BJ (cell line): ENCODE measurements at regions not wholly inside any gene's neighbourhood (a gene's known extent, or its start where the extent isn't known, plus 50 kb on each side); places are given as distances from the start of the nearest gene placed in this dataset.

Experiments used
- CTCF ChIA-PET: fragments of 350-600 bp; formaldehyde crosslinking; extraction: SDS; loops from one replicate; lab custom pipeline; 2021; ENCODE audit warnings: antibody characterized with exemption, inconsistent platforms; lab: Yijun Ruan, JAX
- POLR2A ChIA-PET: fragments of 300-600 bp; sonication (Branson Sonifier 250); formaldehyde crosslinking; extraction: SDS; loops from one replicate; lab custom pipeline; 2021; ENCODE audit warnings: antibody characterized with exemption; lab: Charles Lee
- DNase-seq: peaks from one replicate; pipeline ENCODE4 v3.0.0-alpha.2; 2011; ENCODE audit warnings: low read depth
- H3K27me3 ChIP-seq: 2 replicates; pipeline ENCODE4 v1.6.0; 2011; ENCODE audit warnings: low read length; ENCODE audit not compliant: control insufficient read depth, insufficient read depth
- H3K36me3 ChIP-seq: 2 replicates; pipeline ENCODE4 v1.5.1; 2011; ENCODE audit warnings: low read length; ENCODE audit not compliant: control insufficient read depth, insufficient read depth
- H3K4me3 ChIP-seq: 2 replicates; pipeline ENCODE4 v1.5.1; 2011; ENCODE audit warnings: low read depth, mild to moderate bottlenecking, control low read depth, low read length
- TF ChIP-seq, protein P1 (sequence below): IDR thresholded peaks from 2 replicates; pipeline ENCODE4 v1.5.1; 2011; ENCODE audit warnings: low read depth, mild to moderate bottlenecking, control low read depth, inconsistent platforms, low read length, moderate library complexity; ENCODE audit not compliant: insufficient read depth

DNA sequence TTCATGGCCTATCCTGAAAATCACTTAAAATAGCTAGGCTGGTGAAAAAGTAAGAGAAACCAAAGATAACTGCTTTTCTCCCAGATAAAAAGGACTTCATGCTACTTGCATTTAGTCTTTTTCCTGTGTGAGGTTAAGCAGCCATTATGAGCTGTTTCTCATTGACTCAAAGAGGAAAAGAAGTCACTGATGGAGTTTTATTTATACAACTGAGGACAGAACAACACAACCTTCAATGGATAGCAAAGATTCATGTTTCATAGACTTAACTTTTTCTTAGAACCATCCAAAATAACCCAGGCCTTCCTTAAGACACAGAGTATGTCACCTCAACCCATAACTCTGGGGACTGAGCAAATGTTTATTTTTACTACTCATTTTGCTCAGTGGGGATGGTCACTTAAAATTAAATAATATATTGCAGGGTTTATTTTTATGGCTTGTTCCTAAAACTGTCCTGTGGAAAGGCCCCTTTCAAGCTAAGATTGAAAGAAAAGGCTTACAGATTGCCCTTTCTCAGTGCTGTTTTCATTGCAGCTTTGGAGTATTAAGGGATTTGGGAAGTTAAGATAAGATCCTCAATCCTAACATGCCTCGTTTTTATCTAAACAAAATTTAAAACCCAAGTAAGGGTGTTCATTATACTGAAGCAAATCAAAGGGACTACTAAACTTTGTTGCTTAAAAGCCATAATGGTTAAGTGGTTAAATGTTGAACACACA lies 252.6 kb upstream of the MAD2L1 start:
- Histone ChIP-seq H3K36me3 (no peaks in the 10 kb centered on the region), H3K27me3 (no peaks in the 10 kb centered on the region), H3K4me3 (no peak overlapping the region)
- TF ChIP-seq, protein P1, sequence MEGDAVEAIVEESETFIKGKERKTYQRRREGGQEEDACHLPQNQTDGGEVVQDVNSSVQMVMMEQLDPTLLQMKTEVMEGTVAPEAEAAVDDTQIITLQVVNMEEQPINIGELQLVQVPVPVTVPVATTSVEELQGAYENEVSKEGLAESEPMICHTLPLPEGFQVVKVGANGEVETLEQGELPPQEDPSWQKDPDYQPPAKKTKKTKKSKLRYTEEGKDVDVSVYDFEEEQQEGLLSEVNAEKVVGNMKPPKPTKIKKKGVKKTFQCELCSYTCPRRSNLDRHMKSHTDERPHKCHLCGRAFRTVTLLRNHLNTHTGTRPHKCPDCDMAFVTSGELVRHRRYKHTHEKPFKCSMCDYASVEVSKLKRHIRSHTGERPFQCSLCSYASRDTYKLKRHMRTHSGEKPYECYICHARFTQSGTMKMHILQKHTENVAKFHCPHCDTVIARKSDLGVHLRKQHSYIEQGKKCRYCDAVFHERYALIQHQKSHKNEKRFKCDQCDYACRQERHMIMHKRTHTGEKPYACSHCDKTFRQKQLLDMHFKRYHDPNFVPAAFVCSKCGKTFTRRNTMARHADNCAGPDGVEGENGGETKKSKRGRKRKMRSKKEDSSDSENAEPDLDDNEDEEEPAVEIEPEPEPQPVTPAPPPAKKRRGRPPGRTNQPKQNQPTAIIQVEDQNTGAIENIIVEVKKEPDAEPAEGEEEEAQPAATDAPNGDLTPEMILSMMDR = no peak
- ChIA-PET POLR2A (no interaction called here), CTCF (no interaction called here)
- DNase-seq = no peak

DNA sequence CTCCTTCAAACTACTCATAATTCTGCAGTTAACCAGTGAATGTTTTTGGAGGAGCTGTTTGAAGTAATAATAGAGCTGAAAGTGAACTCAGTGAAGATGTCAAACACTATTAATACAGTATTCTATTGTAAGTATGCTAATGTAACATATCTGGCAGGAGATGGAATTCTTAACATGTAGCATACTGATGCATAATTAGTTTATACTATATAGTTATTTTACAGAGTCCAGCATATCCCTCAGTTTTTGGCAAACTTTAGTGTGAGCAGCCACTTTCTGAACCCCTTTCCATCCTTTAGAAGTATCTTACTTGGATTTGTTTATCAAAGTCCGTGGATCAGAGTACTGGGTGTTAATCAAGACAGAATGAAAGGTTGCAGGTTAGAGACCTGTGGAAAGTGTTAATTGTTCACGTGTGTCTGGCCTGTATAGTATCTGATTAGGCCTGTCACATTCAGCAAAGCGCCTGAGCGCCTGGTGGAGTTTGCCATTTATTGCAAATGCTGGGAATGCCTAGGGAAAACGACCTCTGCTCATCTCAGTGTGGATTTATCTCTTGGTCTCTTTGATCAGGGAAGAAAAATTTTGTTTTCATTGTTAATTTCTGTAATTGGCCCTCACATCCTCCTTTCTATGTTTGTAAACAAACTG lies 251.7 kb upstream of the MAD2L1 start:
- no peaks in the 10 kb centered on the region for H3K36me3 ChIP-seq
- no peak overlapping the region for H3K4me3 ChIP-seq
- POLR2A ChIA-PET = no interaction called here
- CTCF ChIA-PET = no interaction called here
- no peak for DNase-seq
- TF ChIP-seq, protein P1 = no peak
- no peaks in the 10 kb centered on the region for H3K27me3 ChIP-seq

DNA sequence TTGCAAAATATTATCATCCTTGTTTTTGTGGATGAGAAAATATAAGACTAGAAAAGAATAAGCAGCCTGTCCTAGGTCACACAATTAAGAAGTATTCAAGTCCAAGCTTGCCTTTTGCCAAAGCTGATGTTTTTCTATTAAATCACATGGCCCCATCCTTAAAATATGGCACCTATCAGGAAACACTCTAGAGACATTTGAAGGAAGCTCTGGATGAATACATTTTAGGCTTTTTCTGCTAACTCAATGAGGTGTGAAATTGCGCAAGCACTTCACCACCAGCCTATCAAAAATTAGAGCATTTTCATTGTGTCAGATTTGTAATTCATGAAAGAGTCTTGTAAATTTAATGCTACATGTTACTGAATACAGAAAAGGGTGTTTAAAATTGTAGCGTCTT lies 251.1 kb upstream of the MAD2L1 start:
- POLR2A ChIA-PET = no interaction called here
- CTCF ChIA-PET = no interaction called here
- Histone ChIP-seq H3K4me3 (no peak overlapping the region), H3K36me3 (no peaks in the 10 kb centered on the region), H3K27me3 (no peaks in the 10 kb centered on the region)
- DNase-seq = no peak
- TF ChIP-seq, protein P1 = no peak

DNA sequence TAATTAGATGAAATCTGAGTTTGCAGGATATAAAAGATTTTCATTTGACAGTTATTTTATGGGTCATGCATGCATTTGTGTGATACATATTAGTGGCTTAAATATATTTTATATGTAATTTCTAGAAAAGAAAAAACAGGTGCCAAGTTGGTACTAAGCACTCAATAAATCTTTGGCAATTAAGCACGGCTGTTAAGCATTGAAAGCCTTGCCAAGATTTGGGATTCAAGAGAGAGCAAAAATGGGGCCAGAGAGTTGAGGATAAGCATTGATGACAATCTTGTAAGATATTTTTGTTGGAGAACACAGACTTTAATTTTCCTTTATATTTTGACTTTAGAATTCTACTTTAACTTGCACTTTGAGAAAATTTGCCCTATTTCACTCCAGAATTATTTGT lies 249.8 kb upstream of the MAD2L1 start:
- Histone ChIP-seq H3K27me3 (no peaks in the 10 kb centered on the region), H3K4me3 (no peak overlapping the region), H3K36me3 (no peaks in the 10 kb centered on the region)
- CTCF ChIA-PET = no interaction called here
- POLR2A ChIA-PET = no interaction called here
- TF ChIP-seq, protein P1 = no peak
- no peak for DNase-seq

DNA sequence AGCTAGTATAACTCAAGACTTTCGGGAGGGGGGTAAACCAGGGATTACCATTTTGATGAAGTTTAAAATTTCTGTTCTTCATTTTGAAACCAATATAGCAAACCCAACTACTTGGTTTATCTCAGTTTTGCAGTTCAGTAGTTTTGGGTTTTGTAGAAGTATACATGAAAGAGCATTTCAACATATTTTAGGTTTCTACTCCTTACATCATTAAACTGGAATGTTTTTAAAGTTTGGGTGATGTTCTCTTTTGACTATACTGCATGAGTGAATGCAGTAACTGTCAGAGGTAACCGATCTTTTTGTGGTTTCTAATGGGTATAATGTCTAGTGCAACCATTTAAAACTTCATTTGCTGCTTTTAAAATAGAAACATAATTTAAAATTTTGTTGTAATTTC lies 248.3 kb upstream of the MAD2L1 start:
- no peak overlapping the region for H3K4me3 ChIP-seq
- no peak for DNase-seq
- TF ChIP-seq, protein P1 = no peak
- POLR2A ChIA-PET = no interaction called here
- H3K27me3 ChIP-seq = no peaks in the 10 kb centered on the region
- CTCF ChIA-PET = no interaction called here
- H3K36me3 ChIP-seq = no peaks in the 10 kb centered on the region
